ENCODE measurements at regions not wholly inside any gene's neighbourhood (a gene's known extent, or its start where the extent isn't known, plus 50 kb on each side); places are given as distances from the start of the nearest gene placed in this dataset.

DNA sequence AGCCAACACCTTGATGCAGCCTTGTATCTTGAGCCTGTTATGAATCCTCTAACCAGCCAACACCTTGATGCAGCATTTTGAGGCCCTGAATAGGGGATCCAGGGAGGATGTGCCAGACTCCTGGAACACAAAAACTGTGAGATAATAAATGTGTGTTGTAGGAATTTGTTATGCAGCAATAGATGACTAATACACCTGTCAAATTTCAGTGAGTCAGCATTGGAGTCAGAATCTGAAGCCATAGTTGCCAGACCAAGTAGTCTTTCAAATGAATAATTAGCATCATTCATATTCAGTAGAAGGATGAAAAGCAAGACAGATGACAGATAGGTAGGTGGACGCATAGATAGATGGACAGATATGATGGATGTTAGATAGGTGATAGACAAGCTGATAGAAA is 942.5 kb upstream of the SLC39A10 start:
- Histone ChIP-seq H3K9me3 (ENCODE audit: low read length) (no peaks in the 10 kb centered on the region), H3K4me2 (ENCODE audit: low read length) (no peak overlapping the region), H3K27ac (ENCODE audit: low read depth, low read length, poor library complexity, severe bottlenecking) (no peak overlapping the region), H3K4me1 (ENCODE audit: insufficient read depth, low read length, poor library complexity, severe bottlenecking) (no peaks in the 10 kb centered on the region), H3K36me3 (ENCODE audit: insufficient read depth, low read length) (no peaks in the 10 kb centered on the region), H3K4me3 (ENCODE audit: low read depth, low read length, poor library complexity, severe bottlenecking) (no peak overlapping the region), H4K20me1 (ENCODE audit: insufficient read depth, low read length) (no peaks in the 10 kb centered on the region), H3K79me2 (ENCODE audit: insufficient read depth, low read depth, low read length) (no peaks in the 10 kb centered on the region), H2AFZ (ENCODE audit: low read length) (no peak overlapping the region), H3K9me2 (ENCODE audit: insufficient read depth, low read length) (no peaks in the 10 kb centered on the region)
- intact Hi-C loops (cut with micrococcal nuclease; ENCODE audit: unreplicated experiment) = no loop called here
- DNase-seq (ENCODE audit: low spot score) = no peak
- CTCF ChIA-PET (ENCODE audit: unreplicated experiment) = no interaction called here
- TF ChIP-seq, protein P1, sequence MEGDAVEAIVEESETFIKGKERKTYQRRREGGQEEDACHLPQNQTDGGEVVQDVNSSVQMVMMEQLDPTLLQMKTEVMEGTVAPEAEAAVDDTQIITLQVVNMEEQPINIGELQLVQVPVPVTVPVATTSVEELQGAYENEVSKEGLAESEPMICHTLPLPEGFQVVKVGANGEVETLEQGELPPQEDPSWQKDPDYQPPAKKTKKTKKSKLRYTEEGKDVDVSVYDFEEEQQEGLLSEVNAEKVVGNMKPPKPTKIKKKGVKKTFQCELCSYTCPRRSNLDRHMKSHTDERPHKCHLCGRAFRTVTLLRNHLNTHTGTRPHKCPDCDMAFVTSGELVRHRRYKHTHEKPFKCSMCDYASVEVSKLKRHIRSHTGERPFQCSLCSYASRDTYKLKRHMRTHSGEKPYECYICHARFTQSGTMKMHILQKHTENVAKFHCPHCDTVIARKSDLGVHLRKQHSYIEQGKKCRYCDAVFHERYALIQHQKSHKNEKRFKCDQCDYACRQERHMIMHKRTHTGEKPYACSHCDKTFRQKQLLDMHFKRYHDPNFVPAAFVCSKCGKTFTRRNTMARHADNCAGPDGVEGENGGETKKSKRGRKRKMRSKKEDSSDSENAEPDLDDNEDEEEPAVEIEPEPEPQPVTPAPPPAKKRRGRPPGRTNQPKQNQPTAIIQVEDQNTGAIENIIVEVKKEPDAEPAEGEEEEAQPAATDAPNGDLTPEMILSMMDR (conservative IDR thresholded peaks at IDR 0.05; ENCODE audit: low read length) = no peak
- TF ChIP-seq EZH2phosphoT487 (IDR thresholded peaks at IDR 0.05; ENCODE audit: borderline replicate concordance, low read depth, low read length) = no peak
- BruUV-seq (replicated peaks) = no TSS peak
- POLR2A ChIA-PET = interaction anchor here (0.7 kb wide), 2 partner anchors 80 to 122 kb away, joined by 3 to 4 read pairs; no protein-coding TSS in a partner anchor

DNA sequence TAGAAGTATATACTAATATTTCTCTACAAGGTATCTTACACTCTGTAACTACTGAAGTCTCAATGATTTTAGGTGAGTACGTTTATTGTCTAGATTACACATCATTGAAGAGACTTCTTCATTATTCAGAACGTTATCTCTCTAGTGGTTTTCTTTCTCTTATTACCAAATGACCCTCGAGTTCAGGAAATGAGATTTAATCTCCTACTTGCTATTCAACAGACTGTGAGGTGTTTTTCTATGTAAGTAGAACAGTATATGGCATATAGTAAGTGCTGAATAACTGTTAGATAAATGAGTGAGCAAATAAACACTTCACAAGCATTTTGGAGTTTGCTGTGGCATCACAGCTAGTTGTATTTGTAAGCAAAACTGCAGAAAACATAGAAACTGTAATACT is 947.2 kb upstream of the SLC39A10 start:
- no TSS peak for BruUV-seq (replicated peaks)
- CTCF ChIA-PET (ENCODE audit: unreplicated experiment) = no interaction called here
- H4K20me1 ChIP-seq (ENCODE audit: insufficient read depth, low read length) = no peaks in the 10 kb centered on the region

DNA sequence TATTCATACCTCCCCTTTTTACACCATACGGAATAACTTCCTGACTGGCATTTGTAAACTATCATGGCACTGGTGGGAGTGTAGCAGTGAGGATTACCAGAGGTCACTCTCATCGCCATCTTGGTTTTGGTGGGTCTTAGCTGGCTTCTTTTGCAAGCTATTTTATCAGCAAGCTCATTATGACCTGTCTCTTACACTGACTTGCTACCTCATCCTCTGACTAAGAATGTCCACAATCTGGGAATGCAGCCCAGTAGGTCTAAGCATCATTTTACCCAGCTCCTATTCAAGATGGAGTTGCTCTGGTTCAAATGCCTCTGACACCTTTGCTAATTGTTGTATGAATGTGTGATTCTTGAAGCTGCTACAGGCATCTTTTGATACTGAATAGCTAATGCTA is 950.8 kb upstream of the SLC39A10 start:
- BruUV-seq (replicated peaks) = no TSS peak
- Histone ChIP-seq H2AFZ (ENCODE audit: low read length) (no peak overlapping the region), H3K4me1 (ENCODE audit: insufficient read depth, low read length, poor library complexity, severe bottlenecking) (no peaks in the 10 kb centered on the region), H3K36me3 (ENCODE audit: insufficient read depth, low read length) (no peaks in the 10 kb centered on the region), H3K27ac (ENCODE audit: low read depth, low read length, poor library complexity, severe bottlenecking) (no peak overlapping the region), H3K9me3 (ENCODE audit: low read length) (no peaks in the 10 kb centered on the region), H4K20me1 (ENCODE audit: insufficient read depth, low read length) (no peaks in the 10 kb centered on the region), H3K4me3 (ENCODE audit: low read depth, low read length, poor library complexity, severe bottlenecking) (no peak overlapping the region), H3K9me2 (ENCODE audit: insufficient read depth, low read length) (no peaks in the 10 kb centered on the region), H3K4me2 (ENCODE audit: low read length) (no peak overlapping the region), H3K79me2 (ENCODE audit: insufficient read depth, low read depth, low read length) (no peaks in the 10 kb centered on the region)
- ChIA-PET CTCF (ENCODE audit: unreplicated experiment) (no interaction called here), POLR2A (no interaction called here)
- TF ChIP-seq, protein P1 (conservative IDR thresholded peaks at IDR 0.05; ENCODE audit: low read length) = no peak
- no peak for TF ChIP-seq EZH2phosphoT487 (IDR thresholded peaks at IDR 0.05; ENCODE audit: borderline replicate concordance, low read depth, low read length)
- intact Hi-C loops (cut with micrococcal nuclease; ENCODE audit: unreplicated experiment) = no loop called here
- DNase-seq (ENCODE audit: low spot score) = no peak

More for the DNA sequence above, 947.2 kb upstream of the SLC39A10 start:
- POLR2A ChIA-PET = no interaction called here
- H3K4me3 ChIP-seq (ENCODE audit: low read depth, low read length, poor library complexity, severe bottlenecking) = no peak overlapping the region
- H3K27ac ChIP-seq (ENCODE audit: low read depth, low read length, poor library complexity, severe bottlenecking) = no peak overlapping the region
- no peaks in the 10 kb centered on the region for H3K9me3 ChIP-seq (ENCODE audit: low read length)
- TF ChIP-seq, protein P1 (conservative IDR thresholded peaks at IDR 0.05; ENCODE audit: low read length) = no peak
- no peak for TF ChIP-seq EZH2phosphoT487 (IDR thresholded peaks at IDR 0.05; ENCODE audit: borderline replicate concordance, low read depth, low read length)
- intact Hi-C loops (cut with micrococcal nuclease; ENCODE audit: unreplicated experiment) = no loop called here
- H3K9me2 ChIP-seq (ENCODE audit: insufficient read depth, low read length) = no peaks in the 10 kb centered on the region
- H3K4me1 ChIP-seq (ENCODE audit: insufficient read depth, low read length, poor library complexity, severe bottlenecking) = no peaks in the 10 kb centered on the region
- no peaks in the 10 kb centered on the region for H3K79me2 ChIP-seq (ENCODE audit: insufficient read depth, low read depth, low read length)
- H2AFZ ChIP-seq (ENCODE audit: low read length) = no peak overlapping the region
- no peak overlapping the region for H3K4me2 ChIP-seq (ENCODE audit: low read length)
- H3K36me3 ChIP-seq (ENCODE audit: insufficient read depth, low read length) = no peaks in the 10 kb centered on the region
- no peak for DNase-seq (ENCODE audit: low spot score)
